ENCODE measurements at regions not wholly inside any gene's neighbourhood (a gene's known extent, or its start where the extent isn't known, plus 50 kb on each side); places are given as distances from the start of the nearest gene placed in this dataset.
A peak's percentile ranks its signal among the peaks of the same experiment; 100 is the strongest.

DNA sequence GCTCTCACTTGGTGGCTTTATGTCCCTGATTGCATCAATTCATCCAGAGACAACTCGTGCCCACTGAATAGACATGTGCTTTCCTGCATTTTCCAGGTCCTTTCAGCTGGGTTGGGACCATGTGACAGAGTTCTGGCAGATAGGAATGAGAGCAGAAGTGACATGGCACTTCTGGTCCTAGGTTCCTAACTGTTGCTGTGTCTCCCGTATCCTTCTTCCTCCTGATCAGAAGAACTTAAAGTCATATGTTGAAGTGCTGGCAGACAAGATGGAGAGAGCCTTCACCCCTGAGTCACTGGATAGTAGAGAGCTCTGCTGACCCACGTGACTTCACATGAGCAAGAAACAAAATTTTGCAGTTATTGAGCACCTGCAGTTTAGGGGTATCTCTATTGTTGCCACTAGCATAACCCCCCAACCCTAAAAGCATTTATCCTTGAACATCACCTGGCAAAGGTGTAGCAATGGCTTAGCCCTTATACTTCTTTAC lies 80.0 kb downstream of the NREP start:
- Histone ChIP-seq H3K4me3 (ENCODE audit: low read length) (no peak overlapping the region), H3K4me2 (ENCODE audit: low read length) (peak overlapping the region; percentile 2), H3K9ac (ENCODE audit: low read depth, low read length) (no peak overlapping the region), H3K27me3 (ENCODE audit: control insufficient read depth, insufficient read depth, low read length) (no peaks in the 10 kb centered on the region), H3K9me3 (replicated peaks; ENCODE audit: low read length) (no peaks in the 10 kb centered on the region), H3K4me1 (ENCODE audit: control insufficient read depth, insufficient read depth, low read length) (peaks cover 33% of the 10 kb centered on the region), H3K36me3 (ENCODE audit: insufficient read depth, low read length) (no peaks in the 10 kb centered on the region)

DNA sequence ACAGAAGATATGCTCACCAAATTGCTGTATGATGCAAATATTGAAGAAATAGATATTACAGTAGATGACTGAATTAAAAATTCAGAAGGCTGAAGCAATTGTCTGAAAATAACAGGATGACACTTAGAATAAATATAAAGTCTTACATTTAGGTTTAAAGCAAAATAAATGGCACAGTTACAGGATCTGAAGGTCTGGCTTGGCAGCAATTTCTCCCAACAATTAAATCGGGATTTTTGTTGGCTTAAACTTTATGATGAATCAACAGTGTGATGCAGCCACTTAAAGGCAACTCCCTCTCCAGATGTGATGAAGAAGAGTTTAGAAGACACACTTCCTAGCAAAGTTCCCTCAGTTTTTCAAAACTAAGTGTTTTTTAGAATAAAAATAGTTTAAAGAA lies 80.5 kb downstream of the NREP start:
- Histone ChIP-seq H3K27me3 (ENCODE audit: control insufficient read depth, insufficient read depth, low read length) (no peaks in the 10 kb centered on the region), H3K4me3 (ENCODE audit: low read length) (no peak overlapping the region), H3K9me3 (replicated peaks; ENCODE audit: low read length) (no peaks in the 10 kb centered on the region), H3K4me2 (ENCODE audit: low read length) (peak overlapping the region; percentile 2), H3K36me3 (ENCODE audit: insufficient read depth, low read length) (no peaks in the 10 kb centered on the region), H3K4me1 (ENCODE audit: control insufficient read depth, insufficient read depth, low read length) (peaks cover 28% of the 10 kb centered on the region), H3K9ac (ENCODE audit: low read depth, low read length) (no peak overlapping the region)

DNA sequence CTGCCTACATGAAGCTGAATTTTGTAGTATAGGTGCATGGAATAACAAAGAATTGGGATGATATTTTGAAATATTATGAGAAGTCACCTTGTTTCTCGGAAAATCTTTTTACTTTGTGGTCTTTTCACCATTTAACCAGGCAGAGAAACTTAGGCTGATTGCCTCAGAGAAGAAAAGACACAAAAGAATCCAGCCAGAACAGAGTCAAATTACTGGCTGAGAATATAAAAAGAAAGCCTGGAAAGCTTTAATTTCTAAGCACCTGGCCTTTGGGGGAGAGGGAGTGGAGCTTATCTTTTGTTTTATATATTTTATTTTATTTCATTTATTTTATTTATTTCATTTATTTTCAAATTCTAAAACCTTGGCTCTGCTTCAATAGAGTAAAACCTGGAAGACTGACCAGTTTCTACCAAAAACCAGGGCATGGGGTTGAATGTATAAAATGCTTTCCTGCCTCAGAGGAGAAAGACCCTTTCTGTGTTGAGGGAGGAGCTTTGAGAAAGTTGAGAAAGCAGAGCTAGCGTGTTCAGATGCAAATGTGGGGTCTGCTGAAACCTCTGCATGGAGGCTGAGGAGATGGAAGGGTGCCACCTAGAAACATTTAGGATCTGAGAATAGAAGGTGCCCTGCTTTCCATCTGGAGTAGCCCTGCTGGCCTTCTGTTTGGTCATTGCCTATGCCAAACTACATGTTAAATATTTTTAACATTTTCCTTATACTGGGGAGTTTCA lies 81.6 kb downstream of the NREP start:
- Histone ChIP-seq H3K4me2 (ENCODE audit: low read length) (no peak overlapping the region), H3K36me3 (ENCODE audit: insufficient read depth, low read length) (no peaks in the 10 kb centered on the region), H3K4me3 (ENCODE audit: low read length) (no peak overlapping the region), H3K4me1 (ENCODE audit: control insufficient read depth, insufficient read depth, low read length) (peaks cover 18% of the 10 kb centered on the region), H3K27me3 (ENCODE audit: control insufficient read depth, insufficient read depth, low read length) (no peaks in the 10 kb centered on the region), H3K9ac (ENCODE audit: low read depth, low read length) (no peak overlapping the region), H3K9me3 (replicated peaks; ENCODE audit: low read length) (no peaks in the 10 kb centered on the region)

- Histone ChIP-seq H3K9ac (ENCODE audit: low read depth, low read length) (no peak overlapping the region), H3K27me3 (ENCODE audit: control insufficient read depth, insufficient read depth, low read length) (no peaks in the 10 kb centered on the region), H3K36me3 (ENCODE audit: insufficient read depth, low read length) (no peaks in the 10 kb centered on the region), H3K9me3 (replicated peaks; ENCODE audit: low read length) (no peaks in the 10 kb centered on the region), H3K4me1 (ENCODE audit: control insufficient read depth, insufficient read depth, low read length) (peaks cover 15% of the 10 kb centered on the region), H3K4me2 (ENCODE audit: low read length) (no peak overlapping the region), H3K4me3 (ENCODE audit: low read length) (no peak overlapping the region)
Observed at GRCh38 chr5:111673891-111674626, 82.9 kb downstream of the NREP start.

GRCh38 chr5:111672099-111672498 lies 84.9 kb downstream of the NREP start:
- no peak overlapping the region for H3K4me2 ChIP-seq (ENCODE audit: low read length)
- H3K36me3 ChIP-seq (ENCODE audit: insufficient read depth, low read length): no peaks in the 10 kb centered on the region
- no peak overlapping the region for H3K9ac ChIP-seq (ENCODE audit: low read depth, low read length)
- H3K9me3 ChIP-seq (replicated peaks; ENCODE audit: low read length): no peaks in the 10 kb centered on the region
- no peak overlapping the region for H3K4me3 ChIP-seq (ENCODE audit: low read length)
- no peaks in the 10 kb centered on the region for H3K27me3 ChIP-seq (ENCODE audit: control insufficient read depth, insufficient read depth, low read length)
- H3K4me1 ChIP-seq (ENCODE audit: control insufficient read depth, insufficient read depth, low read length): peaks cover 22% of the 10 kb centered on the region

DNA sequence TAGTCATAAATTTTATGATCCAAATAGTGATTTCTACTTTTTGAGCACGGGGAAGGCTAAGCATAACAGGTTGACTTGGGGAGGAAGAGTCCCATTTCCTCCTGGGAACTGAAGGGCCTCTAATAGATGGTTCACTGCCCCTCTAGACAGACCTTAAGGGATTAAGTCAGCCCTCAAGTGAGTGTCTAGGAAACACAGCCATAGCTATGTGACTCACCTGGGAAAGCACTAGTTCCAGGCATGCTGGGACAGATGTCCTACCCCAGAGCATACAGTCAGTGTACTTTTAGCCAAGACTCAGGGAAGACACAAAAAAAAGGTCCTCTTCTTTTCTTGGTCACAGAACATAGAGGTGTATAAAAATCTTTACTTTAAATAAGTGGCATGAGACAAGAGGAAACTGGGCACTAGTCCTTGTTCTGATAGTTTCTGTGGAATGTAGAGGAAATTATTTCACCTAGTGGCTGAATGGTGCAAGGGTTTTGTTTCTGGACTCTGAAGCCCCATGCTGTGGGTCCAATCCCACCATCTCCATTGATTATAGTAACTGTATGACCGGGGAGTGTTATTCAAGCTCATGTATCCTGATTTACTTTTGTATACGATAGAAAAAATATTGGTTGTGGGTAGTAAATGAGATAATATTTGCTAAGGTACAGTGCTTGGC lies 86.0 kb downstream of the NREP start:
- Histone ChIP-seq H3K4me2 (ENCODE audit: low read length) (no peak overlapping the region), H3K27me3 (ENCODE audit: control insufficient read depth, insufficient read depth, low read length) (no peaks in the 10 kb centered on the region), H3K4me1 (ENCODE audit: control insufficient read depth, insufficient read depth, low read length) (peaks cover 10% of the 10 kb centered on the region), H3K9me3 (replicated peaks; ENCODE audit: low read length) (no peaks in the 10 kb centered on the region), H3K9ac (ENCODE audit: low read depth, low read length) (no peak overlapping the region), H3K4me3 (ENCODE audit: low read length) (no peak overlapping the region), H3K36me3 (ENCODE audit: insufficient read depth, low read length) (no peaks in the 10 kb centered on the region)

DNA sequence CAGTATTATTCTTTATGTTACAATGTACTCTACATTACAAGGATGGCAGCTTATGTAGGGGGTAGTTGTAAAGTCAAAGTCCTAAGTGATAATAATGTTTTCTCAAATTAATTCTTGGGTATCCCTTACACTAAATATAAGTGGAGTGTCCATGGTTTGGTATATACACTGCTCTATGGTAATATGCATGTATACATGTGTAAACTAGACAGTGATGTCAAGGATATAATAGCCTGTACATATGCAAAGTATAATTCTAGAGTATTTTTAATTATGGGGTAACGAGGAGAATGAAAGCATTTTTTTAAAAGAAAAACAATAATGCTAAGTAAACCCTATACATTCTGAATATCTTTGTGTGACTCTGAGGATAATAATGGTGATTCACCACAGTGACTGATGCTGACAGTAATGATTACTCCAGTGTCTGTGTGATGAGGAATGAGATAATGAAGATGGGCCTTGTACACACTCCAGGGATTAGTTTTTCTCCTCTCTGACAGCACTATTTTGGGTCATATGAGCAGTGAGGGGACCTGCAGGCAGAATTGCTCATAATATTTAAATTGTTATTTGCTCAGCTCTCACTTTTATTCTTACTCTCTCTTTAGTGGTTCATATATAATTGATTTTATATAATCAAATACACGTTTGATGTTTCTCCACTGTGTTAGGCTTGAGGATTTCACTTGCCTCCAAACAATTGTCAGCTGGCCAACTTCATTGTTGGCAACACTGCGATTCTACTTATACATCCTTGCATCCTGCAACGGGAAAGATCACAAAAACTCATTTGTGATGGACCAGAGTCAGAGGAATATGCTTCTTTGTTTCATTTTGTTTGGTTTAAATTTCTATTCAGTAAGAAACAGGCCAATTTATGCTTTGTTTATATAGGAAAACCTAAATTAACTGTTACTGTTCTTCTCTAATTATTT lies 88.2 kb downstream of the NREP start:
- Histone ChIP-seq H3K9me3 (replicated peaks; ENCODE audit: low read length) (no peaks in the 10 kb centered on the region), H3K9ac (ENCODE audit: low read depth, low read length) (no peak overlapping the region), H3K4me1 (ENCODE audit: control insufficient read depth, insufficient read depth, low read length) (peaks cover 8% of the 10 kb centered on the region), H3K27me3 (ENCODE audit: control insufficient read depth, insufficient read depth, low read length) (no peaks in the 10 kb centered on the region), H3K4me3 (ENCODE audit: low read length) (no peak overlapping the region), H3K4me2 (ENCODE audit: low read length) (no peak overlapping the region), H3K36me3 (ENCODE audit: insufficient read depth, low read length) (no peaks in the 10 kb centered on the region)

DNA sequence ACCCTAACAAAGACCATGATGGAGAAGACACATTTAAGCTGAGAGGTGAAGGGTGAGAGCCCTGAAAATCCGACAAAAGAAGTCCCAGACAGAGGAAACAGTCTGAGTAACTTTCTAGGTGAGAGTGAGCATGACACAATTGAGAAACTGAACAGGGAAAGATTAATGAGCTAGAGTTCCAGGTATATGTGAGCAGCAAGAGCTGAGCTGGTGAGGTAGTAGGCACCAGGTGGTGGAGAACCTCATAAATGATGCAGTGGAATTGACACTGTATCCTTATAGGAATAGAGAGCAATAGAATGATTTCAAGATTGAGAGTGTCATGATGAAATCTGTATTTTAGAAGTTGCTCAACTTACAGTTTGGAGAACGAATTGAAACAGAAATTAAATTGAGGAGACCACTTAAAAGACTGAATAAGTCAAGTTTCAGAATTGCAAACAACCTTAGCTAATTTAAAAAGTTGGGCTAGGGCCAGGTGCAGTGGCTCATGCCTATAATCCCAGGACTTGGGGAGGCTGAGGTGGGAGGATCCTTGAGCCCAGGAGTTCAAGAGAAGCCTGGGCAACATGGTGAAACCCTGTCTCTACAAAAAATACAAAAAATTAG lies 89.8 kb downstream of the NREP start:
- no peak overlapping the region for H3K9ac ChIP-seq (ENCODE audit: low read depth, low read length)
- H3K9me3 ChIP-seq (replicated peaks; ENCODE audit: low read length): no peaks in the 10 kb centered on the region
- no peak overlapping the region for H3K4me2 ChIP-seq (ENCODE audit: low read length)
- H3K4me1 ChIP-seq (ENCODE audit: control insufficient read depth, insufficient read depth, low read length): peaks cover 8% of the 10 kb centered on the region
- no peak overlapping the region for H3K4me3 ChIP-seq (ENCODE audit: low read length)
- H3K27me3 ChIP-seq (ENCODE audit: control insufficient read depth, insufficient read depth, low read length): no peaks in the 10 kb centered on the region
- H3K36me3 ChIP-seq (ENCODE audit: insufficient read depth, low read length): no peaks in the 10 kb centered on the region

DNA sequence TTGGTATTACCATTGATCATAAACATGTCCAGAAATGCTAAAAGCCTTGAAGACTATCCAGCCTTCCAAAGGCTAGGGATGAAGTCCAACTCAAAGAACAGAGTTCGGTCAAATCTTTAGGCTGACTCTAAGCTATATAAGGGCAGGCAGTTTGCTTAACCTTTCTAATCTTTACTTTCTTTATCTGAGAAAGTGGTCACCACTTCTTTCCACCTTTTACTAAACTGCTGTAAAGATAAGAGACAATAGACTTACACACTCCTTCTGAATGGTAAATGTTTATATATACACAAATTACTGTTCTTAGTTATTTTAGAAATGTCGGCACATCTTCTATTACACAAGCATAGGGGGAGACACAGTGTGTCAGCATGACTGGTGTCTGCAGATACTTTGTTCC lies 100.4 kb downstream of the NREP start:
- H3K27me3 ChIP-seq (ENCODE audit: control insufficient read depth, insufficient read depth, low read length): no peaks in the 10 kb centered on the region
- H3K9ac ChIP-seq (ENCODE audit: low read depth, low read length): no peak overlapping the region
- H3K4me2 ChIP-seq (ENCODE audit: low read length): no peak overlapping the region
- no peak overlapping the region for H3K4me3 ChIP-seq (ENCODE audit: low read length)
- H3K4me1 ChIP-seq (ENCODE audit: control insufficient read depth, insufficient read depth, low read length): no peaks in the 10 kb centered on the region
- no peaks in the 10 kb centered on the region for H3K9me3 ChIP-seq (replicated peaks; ENCODE audit: low read length)
- H3K36me3 ChIP-seq (ENCODE audit: insufficient read depth, low read length): no peaks in the 10 kb centered on the region

- Histone ChIP-seq H3K4me3 (ENCODE audit: low read length) (no peak overlapping the region), H3K27me3 (ENCODE audit: control insufficient read depth, insufficient read depth, low read length) (no peaks in the 10 kb centered on the region), H3K9me3 (replicated peaks; ENCODE audit: low read length) (no peaks in the 10 kb centered on the region), H3K36me3 (ENCODE audit: insufficient read depth, low read length) (no peaks in the 10 kb centered on the region), H3K9ac (ENCODE audit: low read depth, low read length) (no peak overlapping the region), H3K4me2 (ENCODE audit: low read length) (no peak overlapping the region), H3K4me1 (ENCODE audit: control insufficient read depth, insufficient read depth, low read length) (no peaks in the 10 kb centered on the region)
Observed at GRCh38 chr5:111655169-111655924, 101.6 kb downstream of the NREP start.
